HepG2 (cell line): ENCODE measurements at regions not wholly inside any gene's neighbourhood (a gene's known extent, or its start where the extent isn't known, plus 50 kb on each side); places are given as distances from the start of the nearest gene placed in this dataset.

Source experiments
- ATAC-seq: fragments of 200-7000 bp; cut with Tn5 transposase; 3 replicates; pipeline ENCODE4 v1.9.1; 2020; ENCODE audit warnings: mild to moderate bottlenecking, moderate library complexity
- BruUV-seq: library from RNA; stranded (reverse); fragments of 400-500 nt; replicated peaks from 2 replicates; lab custom pipeline; 2021; lab: Mats Ljungman, UMichigan
- CTCF ChIA-PET: fragments of 300-600 bp; formaldehyde crosslinking; extraction: SDS; loops from one replicate; lab custom pipeline; 2021; ENCODE audit warnings: low total read pairs, inconsistent platforms, low intra/inter-chr PET ratio; lab: Yijun Ruan, JAX
- POLR2A ChIA-PET: fragments of 350-600 bp; sonication (Branson Sonifier 250); formaldehyde crosslinking; loops from one replicate; lab custom pipeline; 2020; ENCODE audit warnings: antibody characterized with exemption, inconsistent platforms; lab: Yijun Ruan, JAX
- DNase-seq: peaks from one replicate; pipeline ENCODE4 v3.0.0-alpha.2; 2015; ENCODE audit warnings: low spot score
- FAIRE-seq: peaks from 3 replicates; lab custom pipeline; 2011; peaks lifted over from hg19 to GRCh38; lab: Jason Lieb, UNC
- H2AFZ ChIP-seq: one replicate; pipeline ENCODE4 v1.6.1; 2011; ENCODE audit warnings: low read length, inconsistent platforms
- H3K27ac ChIP-seq: fragments of 300-600 bp; 3 replicates; pipeline ENCODE4 v1.8.0; 2011; ENCODE audit warnings: mixed run types, mild to moderate bottlenecking, mixed read lengths, low read length, inconsistent platforms; ENCODE audit not compliant: insufficient read depth; ENCODE audit errors: extremely low read length
- H3K27me3 ChIP-seq, 2 experiments: fragments of 200-600 bp in 1 of 2; 2 replicates in 1 of 2; 3 replicates in 1 of 2; pipeline versions ENCODE4 v1.6.0 to v1.8.0; 2011; ENCODE audit warnings: low read length in 2 of 2, mild to moderate bottlenecking in 2 of 2, moderate library complexity in 2 of 2, inconsistent platforms in 1 of 2; ENCODE audit not compliant: insufficient read depth in 2 of 2, control insufficient read depth in 1 of 2
- H3K36me3 ChIP-seq, 2 experiments: fragments of 200-600 bp in 1 of 2; replicated peaks in 1 of 2; 2 replicates in 1 of 2; 3 replicates in 1 of 2; pipeline versions ENCODE4 v1.5.1 to v1.8.0; 2011; ENCODE audit warnings: low read length in 2 of 2, inconsistent platforms in 1 of 2; ENCODE audit not compliant: insufficient read depth in 2 of 2, control insufficient read depth in 1 of 2
- H3K4me1 ChIP-seq: 2 replicates; pipeline ENCODE4 v1.5.1; 2012; ENCODE audit warnings: low read length, inconsistent platforms; ENCODE audit not compliant: insufficient read depth
- H3K4me2 ChIP-seq: 2 replicates; pipeline ENCODE4 v1.6.0; 2011; ENCODE audit warnings: low read depth, low read length, inconsistent platforms
- H3K4me3 ChIP-seq, 3 experiments: fragments of 200-600 bp in 1 of 3; sonication (generic), shearing (Covaris generic) in 1 of 3; replicated peaks in 1 of 3; 2 replicates each; pipeline ENCODE4 v1.5.1; 2011 to 2016; ENCODE audit warnings: low read length in 3 of 3, inconsistent platforms in 2 of 3, low read depth in 2 of 3, mild to moderate bottlenecking in 2 of 3, control low read depth in 1 of 3, mixed read lengths in 1 of 3; ENCODE audit not compliant: insufficient read depth in 1 of 3
- H3K79me2 ChIP-seq: one replicate; pipeline ENCODE4 v1.6.1; 2011; ENCODE audit warnings: low read length, inconsistent platforms; ENCODE audit not compliant: insufficient read depth
- H3K9ac ChIP-seq: 2 replicates; pipeline ENCODE4 v1.6.0; 2011; ENCODE audit warnings: mild to moderate bottlenecking, low read depth, low read length, inconsistent platforms; ENCODE audit not compliant: insufficient read depth
- H3K9me3 ChIP-seq: 2 replicates; pipeline ENCODE4 v1.5.1; 2012; ENCODE audit warnings: mild to moderate bottlenecking, low read length
- H4K20me1 ChIP-seq: 2 replicates; pipeline ENCODE4 v1.6.0; 2011; ENCODE audit warnings: inconsistent platforms, mild to moderate bottlenecking, low read length, moderate library complexity; ENCODE audit not compliant: insufficient read depth
- HDAC2 ChIP-seq: sonication (generic); formaldehyde crosslinking; IDR thresholded peaks from 2 replicates; pipeline ENCODE4 v1.4.0; 2020; ENCODE audit warnings: missing genetic modification reagents
- LCORL ChIP-seq, 2 experiments: fragments of 450-650 bp in 1 of 2; sonication (generic) in 1 of 2; formaldehyde crosslinking in 1 of 2; IDR thresholded peaks; 2 replicates each; pipeline versions ENCODE4 v1.5.0 to v1.6.1; 2017 to 2020; ENCODE audit warnings: antibody characterized with exemption in 1 of 2, missing genetic modification reagents in 1 of 2
- MTF1 ChIP-seq: sonication (generic); formaldehyde crosslinking; IDR thresholded peaks from 2 replicates; pipeline ENCODE4 v1.5.0; 2020; ENCODE audit warnings: missing genetic modification reagents
- TRIM24 ChIP-seq: sonication (generic); formaldehyde crosslinking; IDR thresholded peaks from 2 replicates; pipeline ENCODE4 v1.8.0; 2022; ENCODE audit warnings: mild to moderate bottlenecking, missing genetic modification reagents
- ZNF354B ChIP-seq: sonication (generic); formaldehyde crosslinking; IDR thresholded peaks from 2 replicates; pipeline ENCODE4 v1.8.0; 2022; ENCODE audit warnings: mild to moderate bottlenecking, missing genetic modification reagents
- ZNF781 ChIP-seq: sonication (generic); formaldehyde crosslinking; IDR thresholded peaks from 2 replicates; pipeline ENCODE4 v1.5.1; 2020; ENCODE audit warnings: borderline replicate concordance, mild to moderate bottlenecking, missing genetic modification reagents; ENCODE audit errors: not compliant biosample characterization
- ZNF839 ChIP-seq: sonication (generic); formaldehyde crosslinking; IDR thresholded peaks from 2 replicates; pipeline ENCODE4 v1.4.0; 2020; ENCODE audit warnings: missing genetic modification reagents, mild to moderate bottlenecking, borderline replicate concordance
- WGBS: methylation state at CpG from one replicate; pipeline ENCODE4 v1.1.6; 2017; ENCODE audit warnings: low lambda C conversion rate; 5-methylcytosine and 5-hydroxymethylcytosine counted together
- in situ Hi-C: cut with HindIII; loops from 2 replicates; pipeline ENCODE4 v1.10.0; 2017; ENCODE audit warnings: low pct_unique_long_range_greater_than_20kb; ENCODE audit not compliant: extremely low pct_ligation_motif_present
- intact Hi-C: fragments of 100-400 bp; cut with micrococcal nuclease; formaldehyde crosslinking; loops from one replicate; pipeline ENCODE4 v1.10.0; 2022; ENCODE audit not compliant: unreplicated experiment
- TF ChIP-seq, protein P1 (sequence below): sonication (generic); formaldehyde crosslinking; IDR thresholded peaks from 2 replicates; pipeline ENCODE4 v1.4.0; 2020; ENCODE audit warnings: missing genetic modification reagents
- TF ChIP-seq, protein P2 (sequence below): sonication (generic); formaldehyde crosslinking; IDR thresholded peaks from 2 replicates; pipeline ENCODE4 v1.8.0; 2022; ENCODE audit warnings: mild to moderate bottlenecking, missing genetic modification reagents, borderline replicate concordance
- TF ChIP-seq, protein P3 (sequence below): sonication (generic); formaldehyde crosslinking; IDR thresholded peaks from 2 replicates; pipeline ENCODE4 v1.9.0; 2022; ENCODE audit warnings: missing genetic modification reagents, mild to moderate bottlenecking, borderline replicate concordance

DNA sequence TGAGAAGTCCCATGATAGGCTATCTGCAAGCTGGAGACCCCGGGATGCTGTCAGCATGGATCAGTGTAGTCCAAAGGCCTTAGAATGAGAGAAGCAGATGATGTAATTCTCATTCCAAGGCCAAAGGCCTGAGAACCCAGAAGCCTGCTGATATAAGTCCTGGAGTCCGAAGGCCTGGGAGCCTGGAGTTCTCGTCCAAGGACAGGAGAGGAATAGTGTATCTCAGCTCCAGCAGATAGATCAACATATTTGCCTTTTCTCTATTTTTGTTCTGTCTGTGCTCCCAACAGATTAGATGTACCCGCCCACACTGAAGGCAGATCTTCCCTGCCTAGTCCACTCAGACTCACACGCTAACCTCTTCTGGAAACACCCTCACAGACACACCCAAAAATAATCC, 454.9 kb upstream of the CHAC2 start (continued):
- TF ChIP-seq, protein P1, sequence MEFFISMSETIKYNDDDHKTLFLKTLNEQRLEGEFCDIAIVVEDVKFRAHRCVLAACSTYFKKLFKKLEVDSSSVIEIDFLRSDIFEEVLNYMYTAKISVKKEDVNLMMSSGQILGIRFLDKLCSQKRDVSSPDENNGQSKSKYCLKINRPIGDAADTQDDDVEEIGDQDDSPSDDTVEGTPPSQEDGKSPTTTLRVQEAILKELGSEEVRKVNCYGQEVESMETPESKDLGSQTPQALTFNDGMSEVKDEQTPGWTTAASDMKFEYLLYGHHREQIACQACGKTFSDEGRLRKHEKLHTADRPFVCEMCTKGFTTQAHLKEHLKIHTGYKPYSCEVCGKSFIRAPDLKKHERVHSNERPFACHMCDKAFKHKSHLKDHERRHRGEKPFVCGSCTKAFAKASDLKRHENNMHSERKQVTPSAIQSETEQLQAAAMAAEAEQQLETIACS = no peak
- TF ChIP-seq, protein P2, sequence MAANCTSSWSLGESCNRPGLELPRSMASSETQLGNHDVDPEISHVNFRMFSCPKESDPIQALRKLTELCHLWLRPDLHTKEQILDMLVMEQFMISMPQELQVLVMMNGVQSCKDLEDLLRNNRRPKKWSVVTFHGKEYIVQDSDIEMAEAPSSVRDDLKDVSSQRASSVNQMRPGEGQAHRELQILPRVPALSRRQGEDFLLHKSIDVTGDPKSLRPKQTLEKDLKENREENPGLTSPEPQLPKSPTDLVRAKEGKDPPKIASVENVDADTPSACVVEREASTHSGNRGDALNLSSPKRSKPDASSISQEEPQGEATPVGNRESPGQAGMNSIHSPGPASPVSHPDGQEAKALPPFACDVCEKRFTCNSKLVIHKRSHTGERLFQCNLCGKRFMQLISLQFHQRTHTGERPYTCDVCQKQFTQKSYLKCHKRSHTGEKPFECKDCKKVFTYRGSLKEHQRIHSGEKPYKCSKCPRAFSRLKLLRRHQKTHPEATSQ (CRISPR knock-in tag) = no peak

DNA sequence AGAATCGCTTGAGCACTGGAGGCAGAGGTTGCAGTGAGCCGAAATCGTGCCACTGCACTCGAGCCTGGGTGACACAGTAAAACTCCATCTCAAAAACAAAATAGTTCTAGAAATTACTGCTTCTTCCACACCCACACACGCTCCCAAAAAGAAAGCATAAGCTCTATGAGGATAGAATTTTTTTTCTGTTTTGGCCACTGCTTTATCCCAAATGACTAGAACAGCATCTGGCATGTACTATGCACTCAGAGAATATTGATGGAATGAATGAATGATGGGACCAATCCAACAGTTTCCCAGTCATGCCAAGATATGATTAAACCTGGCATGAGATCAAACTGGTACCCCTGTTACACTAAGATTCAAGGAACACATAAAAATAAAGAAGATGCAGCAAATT, 455.4 kb upstream of the CHAC2 start:
- ATAC-seq (no peak), DNase-seq (no peak), FAIRE-seq (no peak)
- Histone ChIP-seq H3K4me1 (no peaks in the 10 kb centered on the region), H3K4me3 (no peak overlapping the region), H4K20me1 (no peaks in the 10 kb centered on the region), H3K79me2 (no peaks in the 10 kb centered on the region), H3K4me2 (no peak overlapping the region), H3K9me3 (no peaks in the 10 kb centered on the region), H3K36me3 (no peaks in the 10 kb centered on the region), H3K9ac (no peak overlapping the region), H2AFZ (no peak overlapping the region), H3K27ac (no peak overlapping the region), H3K27me3 (no peaks in the 10 kb centered on the region)
- TF ChIP-seq MTF1 (CRISPR knock-in tag) = no peak
- no peak for TF ChIP-seq ZNF839 (CRISPR knock-in tag)
- TF ChIP-seq ZNF781 (CRISPR knock-in tag) = no peak
- TF ChIP-seq TRIM24 (CRISPR knock-in tag) = no peak
- TF ChIP-seq HDAC2 (CRISPR knock-in tag) = no peak
- TF ChIP-seq LCORL (IDR thresholded peaks at IDR 0.05) = no peak
- TF ChIP-seq LCORL (CRISPR knock-in tag; IDR thresholded peaks at IDR 0.05) = no peak
- TF ChIP-seq, protein P3, sequence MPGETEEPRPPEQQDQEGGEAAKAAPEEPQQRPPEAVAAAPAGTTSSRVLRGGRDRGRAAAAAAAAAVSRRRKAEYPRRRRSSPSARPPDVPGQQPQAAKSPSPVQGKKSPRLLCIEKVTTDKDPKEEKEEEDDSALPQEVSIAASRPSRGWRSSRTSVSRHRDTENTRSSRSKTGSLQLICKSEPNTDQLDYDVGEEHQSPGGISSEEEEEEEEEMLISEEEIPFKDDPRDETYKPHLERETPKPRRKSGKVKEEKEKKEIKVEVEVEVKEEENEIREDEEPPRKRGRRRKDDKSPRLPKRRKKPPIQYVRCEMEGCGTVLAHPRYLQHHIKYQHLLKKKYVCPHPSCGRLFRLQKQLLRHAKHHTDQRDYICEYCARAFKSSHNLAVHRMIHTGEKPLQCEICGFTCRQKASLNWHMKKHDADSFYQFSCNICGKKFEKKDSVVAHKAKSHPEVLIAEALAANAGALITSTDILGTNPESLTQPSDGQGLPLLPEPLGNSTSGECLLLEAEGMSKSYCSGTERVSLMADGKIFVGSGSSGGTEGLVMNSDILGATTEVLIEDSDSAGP = no peak
- no peak for TF ChIP-seq ZNF354B
- 10% methylated on average over 5 of the region's 5 CpGs for WGBS
- ChIA-PET POLR2A (no interaction called here), CTCF (no interaction called here)
- BruUV-seq = no TSS peak
- intact Hi-C loops (no loop called here), in situ Hi-C loops (no loop called here)
